HG03521 (cell line): ENCODE measurements at regions not wholly inside any gene's neighbourhood (a gene's known extent, or its start where the extent isn't known, plus 50 kb on each side); places are given as distances from the start of the nearest gene placed in this dataset.

Experiments used
- ATAC-seq: cut with Tn5 transposase; IDR thresholded peaks from one replicate; pipeline ENCODE4 v1.9.1; 2021; ENCODE audit warnings: mild to moderate bottlenecking, moderate library complexity; ENCODE audit not compliant: unreplicated experiment

- ATAC-seq: no peak
These were observed 107.6 kb upstream of the CPEB4 start for GRCh38 chr5:173780235-173781234.

GRCh38 chr5:173781432-173781815, 106.7 kb upstream of the CPEB4 start:
- no peak for ATAC-seq

- ATAC-seq: no peak
These were observed 106.1 kb upstream of the CPEB4 start for GRCh38 chr5:173781816-173782670.

- ATAC-seq: no peak
These were observed 105.5 kb upstream of the CPEB4 start for GRCh38 chr5:173782671-173783101.

GRCh38 chr5:173783371-173783770, 104.8 kb upstream of the CPEB4 start:
- no peak for ATAC-seq

- ATAC-seq: no peak
These were observed 102.7 kb upstream of the CPEB4 start for GRCh38 chr5:173785400-173785799.

GRCh38 chr5:173785866-173786265, 102.3 kb upstream of the CPEB4 start:
- ATAC-seq: no peak

- peak; percentile 51 for ATAC-seq
These were observed 101.6 kb upstream of the CPEB4 start for GRCh38 chr5:173786286-173787187.

- no peak for ATAC-seq
These were observed 98.9 kb upstream of the CPEB4 start for GRCh38 chr5:173789031-173789920.

GRCh38 chr5:173790177-173790719, 97.9 kb upstream of the CPEB4 start:
- no peak for ATAC-seq

- ATAC-seq: no peak
These were observed 97.2 kb upstream of the CPEB4 start for GRCh38 chr5:173790836-173791546.

- no peak for ATAC-seq
These were observed 96.3 kb upstream of the CPEB4 start for GRCh38 chr5:173791878-173792277.

- ATAC-seq: no peak
These were observed 95.2 kb upstream of the CPEB4 start for GRCh38 chr5:173792781-173793547.

GRCh38 chr5:173793648-173794548, 94.3 kb upstream of the CPEB4 start:
- no peak for ATAC-seq

- no peak for ATAC-seq
These were observed 93.2 kb upstream of the CPEB4 start for GRCh38 chr5:173794901-173795416.

GRCh38 chr5:173795601-173796000, 92.5 kb upstream of the CPEB4 start:
- no peak for ATAC-seq
